ENCODE measurements at regions not wholly inside any gene's neighbourhood (a gene's known extent, or its start where the extent isn't known, plus 50 kb on each side); places are given as distances from the start of the nearest gene placed in this dataset.

GRCh38 chr1:222240536-222241181, 307.2 kb downstream of the HHIPL2 start:
- TF ChIP-seq CREB1 (CRISPR knock-in tag; IDR thresholded peaks at IDR 0.05) (no peak), ZNF396 (CRISPR knock-in tag; IDR thresholded peaks at IDR 0.05; ENCODE audit: borderline replicate concordance) (no peak), CTCF (IDR thresholded peaks at IDR 0.05) (no peak), ATF3 (CRISPR knock-in tag; conservative IDR thresholded peaks at IDR 0.05) (no peak), ATF6 (CRISPR knock-in tag; IDR thresholded peaks at IDR 0.05) (no peak), GTF2I (CRISPR knock-in tag; conservative IDR thresholded peaks at IDR 0.05) (no peak), E2F1 (CRISPR knock-in tag; IDR thresholded peaks at IDR 0.05) (no peak), ZNF121 (CRISPR knock-in tag; IDR thresholded peaks at IDR 0.05) (no peak), IRF1 (CRISPR knock-in tag; IDR thresholded peaks at IDR 0.05) (no peak), JUN (CRISPR knock-in tag; IDR thresholded peaks at IDR 0.05) (no peak), TP53 (CRISPR knock-in tag; IDR thresholded peaks at IDR 0.05) (no peak), NFE2L1 (CRISPR knock-in tag; IDR thresholded peaks at IDR 0.05) (no peak)

Measured in WTC11 (cell line).